ENCODE measurements at regions not wholly inside any gene's neighbourhood (a gene's known extent, or its start where the extent isn't known, plus 50 kb on each side); places are given as distances from the start of the nearest gene placed in this dataset.

- no peak overlapping the region for H3K4me3 ChIP-seq
- DNase-seq (ENCODE audit: low spot score in 2 of 2), result no peak
- no peaks in the 10 kb centered on the region for H3K9me3 ChIP-seq
- H3K27me3 ChIP-seq, result no peaks in the 10 kb centered on the region
- H3K27ac ChIP-seq, result no peak overlapping the region
- H3K4me1 ChIP-seq, result no peaks in the 10 kb centered on the region
- H3K36me3 ChIP-seq, result no peaks in the 10 kb centered on the region
- WGBS, result 85% methylated on average over 1 of the region's 1 CpG
- no peak for TF ChIP-seq POLR2A (IDR thresholded peaks at IDR 0.05)
- TF ChIP-seq POLR2AphosphoS5 (IDR thresholded peaks at IDR 0.05), result no peak
- TF ChIP-seq CTCF (IDR thresholded peaks at IDR 0.05), result no peak
- TF ChIP-seq EP300 (IDR thresholded peaks at IDR 0.05), result no peak
Observed at GRCh38 chr2:198401644-198402043, 597.3 kb downstream of the PLCL1 start.

- 54% methylated on average over 5 of the region's 5 CpGs for WGBS
- Histone ChIP-seq H3K4me3 (no peak overlapping the region), H3K9me3 (no peaks in the 10 kb centered on the region), H3K36me3 (no peaks in the 10 kb centered on the region), H3K27ac (no peak overlapping the region), H3K4me1 (no peaks in the 10 kb centered on the region), H3K27me3 (no peaks in the 10 kb centered on the region)
- no peak for DNase-seq (ENCODE audit: low spot score in 2 of 2)
- TF ChIP-seq EP300 (IDR thresholded peaks at IDR 0.05), result no peak
- no peak for TF ChIP-seq CTCF (IDR thresholded peaks at IDR 0.05)
- no peak for TF ChIP-seq POLR2AphosphoS5 (IDR thresholded peaks at IDR 0.05)
- TF ChIP-seq POLR2A (IDR thresholded peaks at IDR 0.05), result no peak
Observed at GRCh38 chr2:198400999-198401398, 596.6 kb downstream of the PLCL1 start.

- H3K27me3 ChIP-seq, result no peaks in the 10 kb centered on the region
Observed at GRCh38 chr2:198394208-198394607, 589.8 kb downstream of the PLCL1 start.

GRCh38 chr2:198390670-198391069 lies 586.3 kb downstream of the PLCL1 start:
- no peak overlapping the region for H3K4me3 ChIP-seq
- no peaks in the 10 kb centered on the region for H3K4me1 ChIP-seq
- no peaks in the 10 kb centered on the region for H3K36me3 ChIP-seq
- WGBS, result 89% methylated on average over 3 of the region's 3 CpGs
- no peak for TF ChIP-seq POLR2AphosphoS5 (IDR thresholded peaks at IDR 0.05)
- no peak for TF ChIP-seq CTCF (IDR thresholded peaks at IDR 0.05)
- TF ChIP-seq POLR2A (IDR thresholded peaks at IDR 0.05), result no peak
- no peak for TF ChIP-seq EP300 (IDR thresholded peaks at IDR 0.05)
- H3K27me3 ChIP-seq, result no peaks in the 10 kb centered on the region
- no peaks in the 10 kb centered on the region for H3K9me3 ChIP-seq
- no peak overlapping the region for H3K27ac ChIP-seq
- DNase-seq (ENCODE audit: low spot score in 2 of 2), result no peak

More at GRCh38 chr2:198394208-198394607, 589.8 kb downstream of the PLCL1 start:
- H3K9me3 ChIP-seq, result no peaks in the 10 kb centered on the region
- no peak overlapping the region for H3K27ac ChIP-seq
- no peaks in the 10 kb centered on the region for H3K36me3 ChIP-seq
- no peak overlapping the region for H3K4me3 ChIP-seq
- TF ChIP-seq EP300 (IDR thresholded peaks at IDR 0.05) (no peak), POLR2AphosphoS5 (IDR thresholded peaks at IDR 0.05) (no peak), POLR2A (IDR thresholded peaks at IDR 0.05) (no peak), CTCF (IDR thresholded peaks at IDR 0.05) (no peak)
- WGBS, result 100% methylated on average over 2 of the region's 2 CpGs
- DNase-seq (ENCODE audit: low spot score in 2 of 2), result no peak
- no peaks in the 10 kb centered on the region for H3K4me1 ChIP-seq

- WGBS, result 0% methylated on average over 1 of the region's 1 CpG
- no peak for TF ChIP-seq EP300 (IDR thresholded peaks at IDR 0.05)
- TF ChIP-seq CTCF (IDR thresholded peaks at IDR 0.05), result no peak
- no peak for TF ChIP-seq POLR2AphosphoS5 (IDR thresholded peaks at IDR 0.05)
- TF ChIP-seq POLR2A (IDR thresholded peaks at IDR 0.05), result no peak
- Histone ChIP-seq H3K27me3 (no peaks in the 10 kb centered on the region), H3K36me3 (no peaks in the 10 kb centered on the region), H3K4me1 (no peaks in the 10 kb centered on the region), H3K9me3 (no peaks in the 10 kb centered on the region), H3K27ac (no peak overlapping the region), H3K4me3 (no peak overlapping the region)
- no peak for DNase-seq (ENCODE audit: low spot score in 2 of 2)
Observed at GRCh38 chr2:198387677-198388076, 583.3 kb downstream of the PLCL1 start.

Data from suprapubic skin (tissue), 4 donors.